ENCODE measurements at regions not wholly inside any gene's neighbourhood (a gene's known extent, or its start where the extent isn't known, plus 50 kb on each side); places are given as distances from the start of the nearest gene placed in this dataset.
"Not testable (repeated sequence)": the region's sequence is repeated elsewhere in the genome, so short reads cannot be mapped to it uniquely, and the experiment has no call there.

DNA sequence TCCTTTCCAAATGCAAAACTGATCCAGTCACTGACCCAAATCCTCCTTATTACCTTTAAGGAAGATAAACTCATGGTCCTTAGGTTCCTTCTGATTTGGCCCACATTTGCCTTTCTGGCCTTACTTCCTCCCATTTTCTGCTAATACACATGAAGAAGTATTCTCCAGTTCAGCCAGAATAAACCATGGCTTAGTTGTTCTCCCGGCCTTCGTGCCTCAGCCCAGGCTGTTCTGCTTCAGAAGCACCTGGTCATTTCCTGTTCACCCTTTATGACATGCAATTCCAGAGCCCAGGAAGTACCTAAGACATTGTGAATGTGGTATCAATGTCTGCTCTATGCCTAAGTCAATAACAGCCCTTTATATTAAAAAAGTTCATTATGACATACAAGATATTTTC is 4790.1 kb upstream of the OR11H1 start:
- TF ChIP-seq, protein P1, sequence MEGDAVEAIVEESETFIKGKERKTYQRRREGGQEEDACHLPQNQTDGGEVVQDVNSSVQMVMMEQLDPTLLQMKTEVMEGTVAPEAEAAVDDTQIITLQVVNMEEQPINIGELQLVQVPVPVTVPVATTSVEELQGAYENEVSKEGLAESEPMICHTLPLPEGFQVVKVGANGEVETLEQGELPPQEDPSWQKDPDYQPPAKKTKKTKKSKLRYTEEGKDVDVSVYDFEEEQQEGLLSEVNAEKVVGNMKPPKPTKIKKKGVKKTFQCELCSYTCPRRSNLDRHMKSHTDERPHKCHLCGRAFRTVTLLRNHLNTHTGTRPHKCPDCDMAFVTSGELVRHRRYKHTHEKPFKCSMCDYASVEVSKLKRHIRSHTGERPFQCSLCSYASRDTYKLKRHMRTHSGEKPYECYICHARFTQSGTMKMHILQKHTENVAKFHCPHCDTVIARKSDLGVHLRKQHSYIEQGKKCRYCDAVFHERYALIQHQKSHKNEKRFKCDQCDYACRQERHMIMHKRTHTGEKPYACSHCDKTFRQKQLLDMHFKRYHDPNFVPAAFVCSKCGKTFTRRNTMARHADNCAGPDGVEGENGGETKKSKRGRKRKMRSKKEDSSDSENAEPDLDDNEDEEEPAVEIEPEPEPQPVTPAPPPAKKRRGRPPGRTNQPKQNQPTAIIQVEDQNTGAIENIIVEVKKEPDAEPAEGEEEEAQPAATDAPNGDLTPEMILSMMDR (IDR thresholded peaks at IDR 0.05 in 8 of 11, conservative IDR thresholded peaks at IDR 0.05 in 3 of 11): not testable (repeated sequence)
- not testable (repeated sequence) for TF ChIP-seq POLR2AphosphoS5, POLR2A (IDR thresholded peaks at IDR 0.05)
